HUES48 (cell line): ENCODE measurements at regions not wholly inside any gene's neighbourhood (a gene's known extent, or its start where the extent isn't known, plus 50 kb on each side); places are given as distances from the start of the nearest gene placed in this dataset.

Experiments
- H3K27ac ChIP-seq: one replicate; pipeline ENCODE4 v1.7.0; 2013; ENCODE audit warnings: low read depth, low read length, inconsistent platforms
- H3K27me3 ChIP-seq: 2 replicates; pipeline ENCODE4 v1.6.1; 2013; ENCODE audit warnings: mild to moderate bottlenecking, low read length; ENCODE audit not compliant: control insufficient read depth, insufficient read depth
- H3K36me3 ChIP-seq: 2 replicates; pipeline ENCODE4 v1.6.1; 2013; ENCODE audit warnings: low read length; ENCODE audit not compliant: control insufficient read depth, insufficient read depth
- H3K4me1 ChIP-seq: 2 replicates; pipeline ENCODE4 v1.6.1; 2013; ENCODE audit warnings: mild to moderate bottlenecking, low read length; ENCODE audit not compliant: control insufficient read depth, insufficient read depth
- H3K4me3 ChIP-seq: 2 replicates; pipeline ENCODE4 v1.5.1; 2013; ENCODE audit warnings: mild to moderate bottlenecking, low read depth, low read length
- H3K9ac ChIP-seq: 2 replicates; pipeline ENCODE4 v1.6.1; 2013; ENCODE audit warnings: mild to moderate bottlenecking, low read depth, low read length, moderate library complexity
- H3K9me3 ChIP-seq: 2 replicates; pipeline ENCODE4 v1.6.1; 2013; ENCODE audit warnings: low read length; ENCODE audit not compliant: control insufficient read depth, insufficient read depth

GRCh38 chr7:131911112-131911511 lies 354.7 kb upstream of the PODXL start:
- no peaks in the 10 kb centered on the region for H3K4me1 ChIP-seq
- H3K27me3 ChIP-seq = peaks cover 58% of the 10 kb centered on the region
- no peaks in the 10 kb centered on the region for H3K9me3 ChIP-seq
- no peak overlapping the region for H3K27ac ChIP-seq
- no peak overlapping the region for H3K9ac ChIP-seq
- H3K36me3 ChIP-seq = no peaks in the 10 kb centered on the region
- no peak overlapping the region for H3K4me3 ChIP-seq

- Histone ChIP-seq H3K9ac (no peak overlapping the region), H3K36me3 (no peaks in the 10 kb centered on the region), H3K4me3 (peak overlapping the region; percentile 52), H3K9me3 (no peaks in the 10 kb centered on the region), H3K27me3 (peaks cover 58% of the 10 kb centered on the region), H3K27ac (no peak overlapping the region), H3K4me1 (peaks cover 3% of the 10 kb centered on the region; the same call in 1 of the 2 replicates)
Observed at GRCh38 chr7:131909151-131909768, 352.8 kb upstream of the PODXL start.

DNA sequence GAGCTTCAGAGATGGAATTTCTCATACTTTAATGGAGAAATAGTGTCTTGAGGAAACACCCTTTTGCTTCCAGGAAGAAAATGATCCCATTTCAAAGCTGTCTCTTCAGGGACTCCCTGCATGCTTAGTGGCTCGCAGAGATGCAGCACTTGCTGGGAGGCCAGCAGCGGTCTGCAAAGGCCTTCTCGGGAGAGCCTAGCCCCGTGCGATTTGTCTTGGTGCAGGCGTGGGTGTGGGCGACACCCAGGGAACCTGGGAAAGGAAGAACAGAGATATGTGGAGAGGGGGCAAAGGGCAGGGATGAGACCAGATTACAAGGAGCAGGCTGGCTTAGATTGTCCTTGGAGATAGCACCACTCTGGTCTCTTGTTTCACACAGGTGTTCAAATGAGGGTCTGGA lies 352.3 kb upstream of the PODXL start:
- peaks cover 3% of the 10 kb centered on the region; the same call in 1 of the 2 replicates for H3K4me1 ChIP-seq
- H3K36me3 ChIP-seq = no peaks in the 10 kb centered on the region
- H3K9ac ChIP-seq = no peak overlapping the region
- no peak overlapping the region; the same call in 1 of the 2 replicates for H3K4me3 ChIP-seq
- H3K27me3 ChIP-seq = peaks cover 58% of the 10 kb centered on the region
- no peak overlapping the region for H3K27ac ChIP-seq
- no peaks in the 10 kb centered on the region for H3K9me3 ChIP-seq

GRCh38 chr7:131905471-131905973 lies 349.1 kb upstream of the PODXL start:
- Histone ChIP-seq H3K9ac (no peak overlapping the region), H3K27ac (no peak overlapping the region), H3K4me1 (peaks cover 3% of the 10 kb centered on the region; the same call in 1 of the 2 replicates), H3K27me3 (peaks cover 37% of the 10 kb centered on the region), H3K9me3 (no peaks in the 10 kb centered on the region), H3K36me3 (no peaks in the 10 kb centered on the region), H3K4me3 (no peak overlapping the region)

DNA sequence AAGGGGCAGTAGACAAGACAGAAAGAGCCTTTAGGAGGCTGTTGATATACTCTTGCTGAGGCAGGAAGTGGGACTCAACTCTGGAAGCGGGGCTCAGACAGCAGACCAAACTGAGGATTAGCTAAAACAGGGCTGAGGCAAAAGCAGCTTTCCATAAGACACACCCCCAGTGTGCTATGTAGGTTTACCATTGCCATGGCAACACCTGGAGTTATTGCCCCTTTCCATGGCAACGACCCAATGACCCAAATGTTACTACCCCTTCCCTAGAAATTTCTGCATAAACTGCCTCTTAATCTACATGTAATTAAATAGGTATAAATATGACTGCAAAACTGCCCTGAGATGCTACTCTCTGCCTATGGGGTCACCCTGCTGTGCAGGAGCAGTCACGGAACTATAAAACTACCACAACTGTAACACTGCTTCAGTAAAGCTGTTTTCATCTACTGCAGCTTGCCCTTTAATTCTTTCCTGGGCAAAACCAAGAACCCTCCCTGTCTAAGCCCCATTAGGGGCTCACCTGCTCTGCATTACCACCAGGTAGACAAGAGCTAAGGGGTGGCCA lies 348.4 kb upstream of the PODXL start:
- no peaks in the 10 kb centered on the region for H3K36me3 ChIP-seq
- H3K9me3 ChIP-seq = no peaks in the 10 kb centered on the region
- no peak overlapping the region for H3K4me3 ChIP-seq
- no peak overlapping the region for H3K9ac ChIP-seq
- peaks cover 30% of the 10 kb centered on the region for H3K27me3 ChIP-seq
- H3K27ac ChIP-seq = no peak overlapping the region
- H3K4me1 ChIP-seq = peaks cover 3% of the 10 kb centered on the region; the same call in 1 of the 2 replicates

- no peak overlapping the region for H3K27ac ChIP-seq
- no peaks in the 10 kb centered on the region for H3K36me3 ChIP-seq
- H3K4me1 ChIP-seq = peaks cover 3% of the 10 kb centered on the region; the same call in 1 of the 2 replicates
- peaks cover 16% of the 10 kb centered on the region for H3K27me3 ChIP-seq
- no peak overlapping the region for H3K4me3 ChIP-seq
- H3K9ac ChIP-seq = no peak overlapping the region
- H3K9me3 ChIP-seq = no peaks in the 10 kb centered on the region
Observed at GRCh38 chr7:131903315-131903714, 346.9 kb upstream of the PODXL start.

- Histone ChIP-seq H3K27ac (no peak overlapping the region), H3K9ac (no peak overlapping the region), H3K9me3 (no peaks in the 10 kb centered on the region), H3K4me1 (peaks cover 25% of the 10 kb centered on the region), H3K36me3 (no peaks in the 10 kb centered on the region), H3K27me3 (peaks cover 13% of the 10 kb centered on the region), H3K4me3 (no peak overlapping the region)
Observed at GRCh38 chr7:131900785-131901287, 344.4 kb upstream of the PODXL start.

- Histone ChIP-seq H3K27me3 (peaks cover 16% of the 10 kb centered on the region), H3K27ac (no peak overlapping the region), H3K36me3 (no peaks in the 10 kb centered on the region), H3K4me3 (no peak overlapping the region), H3K4me1 (peaks cover 31% of the 10 kb centered on the region), H3K9me3 (no peaks in the 10 kb centered on the region), H3K9ac (no peak overlapping the region)
Observed at GRCh38 chr7:131899271-131900030, 343.0 kb upstream of the PODXL start.

DNA sequence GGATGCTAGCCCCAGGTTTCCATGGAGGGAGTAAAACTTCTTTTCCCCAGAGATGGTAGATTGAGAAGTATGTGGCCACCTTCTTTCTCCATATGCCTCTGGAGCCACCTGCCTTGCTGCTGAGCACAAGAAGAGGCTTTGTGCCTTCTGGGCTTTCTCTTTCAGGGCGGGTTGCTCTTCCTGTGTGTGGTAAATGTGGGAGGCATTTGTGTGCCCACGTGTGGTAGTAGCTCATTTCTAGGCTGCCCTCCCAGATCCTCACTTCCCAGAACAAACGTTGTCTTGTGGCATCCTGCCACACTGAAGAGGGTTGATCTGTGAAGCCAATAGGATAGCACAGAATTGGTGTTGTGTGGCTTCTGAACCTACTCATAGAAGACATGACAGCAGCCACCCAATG lies 342.0 kb upstream of the PODXL start:
- H3K4me1 ChIP-seq = peaks cover 31% of the 10 kb centered on the region
- H3K4me3 ChIP-seq = no peak overlapping the region
- H3K36me3 ChIP-seq = no peaks in the 10 kb centered on the region
- no peak overlapping the region for H3K27ac ChIP-seq
- peaks cover 22% of the 10 kb centered on the region for H3K27me3 ChIP-seq
- no peaks in the 10 kb centered on the region for H3K9me3 ChIP-seq
- no peak overlapping the region for H3K9ac ChIP-seq

DNA sequence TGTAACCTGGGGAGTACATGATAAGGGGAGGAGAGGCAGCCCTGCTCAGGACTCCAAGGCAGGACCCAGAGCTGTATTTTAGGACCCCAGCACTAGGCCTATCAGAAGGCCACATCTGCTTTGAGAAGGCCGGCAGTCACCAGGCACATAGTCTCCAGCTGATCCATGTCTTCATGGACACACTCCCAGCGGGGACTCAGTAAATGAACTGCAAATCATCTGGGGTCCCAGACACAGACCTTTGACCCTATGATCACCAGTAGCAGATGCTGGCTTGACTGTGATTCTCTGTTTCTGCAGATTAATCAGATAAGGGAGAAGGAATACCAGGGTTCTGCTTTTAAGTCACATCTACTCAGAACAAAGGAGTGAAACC lies 341.4 kb upstream of the PODXL start:
- Histone ChIP-seq H3K36me3 (no peaks in the 10 kb centered on the region), H3K4me1 (peaks cover 31% of the 10 kb centered on the region), H3K9ac (no peak overlapping the region), H3K4me3 (no peak overlapping the region), H3K27me3 (peaks cover 22% of the 10 kb centered on the region), H3K27ac (peak overlapping the region; percentile 91), H3K9me3 (no peaks in the 10 kb centered on the region)
